K562 (cell line): ENCODE measurements at regions not wholly inside any gene's neighbourhood (a gene's known extent, or its start where the extent isn't known, plus 50 kb on each side); places are given as distances from the start of the nearest gene placed in this dataset.

Experiments
- ATAC-seq: fragments of 200-7000 bp; cut with Tn5 transposase; 3 replicates; pipeline ENCODE4 v1.9.1; 2020; ENCODE audit warnings: moderate library complexity
- BruUV-seq: library from RNA; stranded (reverse); fragments of 400-500 nt; replicated peaks from 2 replicates; lab custom pipeline; 2021; lab: Mats Ljungman, UMichigan
- CTCF ChIA-PET: fragments of 300-600 bp; formaldehyde crosslinking; extraction: SDS; loops from one replicate; lab custom pipeline; 2021; ENCODE audit warnings: low intra/inter-chr PET ratio; lab: Yijun Ruan, JAX
- POLR2A ChIA-PET: fragments of 300-600, 350-650 bp; sonication (Branson Sonifier 250); formaldehyde crosslinking; extraction: SDS; loops from one replicate; lab custom pipeline; 2021; ENCODE audit warnings: antibody characterized with exemption, inconsistent platforms; lab: Yijun Ruan, JAX
- DNase-seq, 4 experiments: peaks; one replicate each; pipeline versions ENCODE4 v3.0.0 to v3.0.0-alpha.2; 2011 to 2018; ENCODE audit warnings: low spot score in 3 of 4, mixed read lengths in 3 of 4; ENCODE audit errors: extremely low read depth in 1 of 4
- FAIRE-seq: peaks from 2 replicates; lab custom pipeline; 2011; peaks lifted over from hg19 to GRCh38; lab: Jason Lieb, UNC
- H2AFZ ChIP-seq: 2 replicates; pipeline ENCODE4 v1.6.0; 2011; ENCODE audit warnings: low read depth, low read length, control low read depth, inconsistent platforms
- H3K27ac ChIP-seq: fragments of 200-600 bp; 3 replicates; pipeline ENCODE4 v1.8.0; 2011; ENCODE audit warnings: low read depth, mild to moderate bottlenecking, control low read depth, inconsistent platforms, low read length, moderate library complexity, mixed read lengths; ENCODE audit errors: extremely low read depth
- H3K27me3 ChIP-seq, 2 experiments: fragments of 300-600 bp in 1 of 2; 2 replicates in 1 of 2; 3 replicates in 1 of 2; pipeline versions ENCODE4 v1.6.0 to v1.8.0; 2011; ENCODE audit warnings: inconsistent platforms in 2 of 2, low read length in 2 of 2, mild to moderate bottlenecking in 1 of 2, mixed read lengths in 1 of 2, moderate library complexity in 1 of 2; ENCODE audit not compliant: control insufficient read depth in 2 of 2, insufficient read depth in 2 of 2
- H3K36me3 ChIP-seq: fragments of 300-600 bp; 3 replicates; pipeline ENCODE4 v1.8.0; 2011; ENCODE audit warnings: mild to moderate bottlenecking, low read length, inconsistent platforms; ENCODE audit not compliant: control insufficient read depth, insufficient read depth
- H3K4me1 ChIP-seq, 2 experiments: fragments of 200-600 bp in 1 of 2; replicated peaks in 1 of 2; 2 replicates in 1 of 2; 3 replicates in 1 of 2; pipeline versions ENCODE4 v1.5.1 to v1.8.0; 2011; ENCODE audit warnings: inconsistent platforms in 2 of 2, low read length in 2 of 2, mild to moderate bottlenecking in 1 of 2, mixed read lengths in 1 of 2, moderate library complexity in 1 of 2; ENCODE audit not compliant: control insufficient read depth in 2 of 2, insufficient read depth in 2 of 2
- H3K4me2 ChIP-seq: 2 replicates; pipeline ENCODE4 v1.6.1; 2011; ENCODE audit warnings: low read length, control low read depth, inconsistent platforms, mixed read lengths; ENCODE audit not compliant: insufficient read depth
- H3K4me3 ChIP-seq: fragments of 200-600 bp; sonication (generic), shearing (Covaris generic); 2 replicates; pipeline ENCODE4 v1.5.1; 2016; ENCODE audit warnings: control low read depth, inconsistent platforms
- H3K79me2 ChIP-seq: fragments of 200-600 bp; 3 replicates; pipeline ENCODE4 v1.8.0; 2011; ENCODE audit warnings: low read length, inconsistent platforms; ENCODE audit not compliant: control insufficient read depth, insufficient read depth
- H3K9ac ChIP-seq, 2 experiments: 2 replicates each; pipeline versions ENCODE4 v1.6.0 to v1.6.1; 2011; ENCODE audit warnings: low read depth in 2 of 2, low read length in 2 of 2, control low read depth in 1 of 2, inconsistent platforms in 1 of 2, mild to moderate bottlenecking in 1 of 2, mixed read lengths in 1 of 2; ENCODE audit not compliant: insufficient read depth in 1 of 2
- H3K9me1 ChIP-seq: one replicate; pipeline ENCODE4 v1.6.0; 2011; ENCODE audit warnings: inconsistent platforms, mild to moderate bottlenecking, low read length, moderate library complexity; ENCODE audit not compliant: control insufficient read depth, insufficient read depth
- H3K9me3 ChIP-seq: replicated peaks from 2 replicates; pipeline ENCODE4 v1.5.1; 2011; ENCODE audit warnings: low read depth, low read length, inconsistent platforms; ENCODE audit not compliant: control insufficient read depth, insufficient read depth
- H4K20me1 ChIP-seq: replicated peaks from 2 replicates; pipeline ENCODE4 v1.6.1; 2011; ENCODE audit warnings: low read length, inconsistent platforms, mixed read lengths; ENCODE audit not compliant: control insufficient read depth, insufficient read depth
- ATF7 ChIP-seq: fragments of 450-650 bp; IDR thresholded peaks from 2 replicates; pipeline ENCODE4 v1.7.1; 2014; ENCODE audit warnings: mild to moderate bottlenecking, moderate library complexity
- MIER1 ChIP-seq: fragments of 450-650 bp; IDR thresholded peaks from 2 replicates; pipeline ENCODE4 v1.6.1; 2016; ENCODE audit warnings: antibody characterized with exemption, mild to moderate bottlenecking, low read depth
- MLX ChIP-seq, 2 experiments: fragments of 450-650 bp in 1 of 2; sonication (generic) in 1 of 2; formaldehyde crosslinking; conservative IDR thresholded peaks; 2 replicates each; pipeline versions ENCODE4 v1.4.0 to v1.8.1; 2020 to 2022; ENCODE audit warnings: mild to moderate bottlenecking in 1 of 2, missing genetic modification reagents in 1 of 2
- MTA3 ChIP-seq: fragments of 450-650 bp; formaldehyde crosslinking; IDR thresholded peaks from 2 replicates; pipeline ENCODE4 v1.6.1; 2017; ENCODE audit warnings: mild to moderate bottlenecking, borderline replicate concordance
- NFYB ChIP-seq: IDR thresholded peaks from 2 replicates; pipeline ENCODE4 v1.6.1; 2011; ENCODE audit warnings: mild to moderate bottlenecking, moderate library complexity; ENCODE audit not compliant: insufficient read length; ENCODE audit errors: extremely low read depth
- NR2C2 ChIP-seq, 2 experiments: fragments of 200-800 bp in 1 of 2; sonication (Bioruptor generic) in 1 of 2; sonication (generic) in 1 of 2; formaldehyde crosslinking in 1 of 2; IDR thresholded peaks; 2 replicates each; pipeline versions ENCODE4 v1.6.1 to v1.8.0; 2016 to 2022; ENCODE audit warnings: mild to moderate bottlenecking in 1 of 2, missing compliant biosample characterization in 1 of 2, missing genetic modification characterization in 1 of 2, missing genetic modification reagents in 1 of 2
- POU5F1 ChIP-seq: fragments of 150-350 bp; IDR thresholded peaks from 2 replicates; pipeline ENCODE4 v1.6.1; 2014; ENCODE audit warnings: borderline replicate concordance, low read length, low read depth, mild to moderate bottlenecking; ENCODE audit not compliant: partially characterized antibody
- RFX5 ChIP-seq: IDR thresholded peaks from 2 replicates; pipeline ENCODE4 v1.6.1; 2011; ENCODE audit warnings: low read depth, mild to moderate bottlenecking, improper control_type of control experiment, low read length
- SMARCA5 ChIP-seq: fragments of 450-650 bp; IDR thresholded peaks from 2 replicates; pipeline ENCODE4 v1.6.1; 2016
- ZEB2 ChIP-seq: fragments of 450-650 bp; IDR thresholded peaks from 2 replicates; pipeline ENCODE4 v1.6.1; 2016
- ZKSCAN3 ChIP-seq: fragments of 250-450 bp; sonication (Bioruptor Pico); IDR thresholded peaks from 2 replicates; pipeline ENCODE4 v1.4.0; 2020
- ZNF354B ChIP-seq: fragments of 250-450 bp; sonication (Bioruptor Pico); IDR thresholded peaks from 2 replicates; pipeline ENCODE4 v1.4.0; 2020
- ZNF507 ChIP-seq: conservative IDR thresholded peaks from 2 replicates; pipeline ENCODE4 v1.6.1; 2017; ENCODE audit warnings: missing genetic modification characterization, missing compliant biosample characterization
- ZNF766 ChIP-seq: fragments of 200-800 bp; sonication (Bioruptor generic); conservative IDR thresholded peaks from 2 replicates; pipeline ENCODE4 v1.6.1; 2016; ENCODE audit warnings: missing genetic modification characterization, missing compliant biosample characterization
- ZSCAN32 ChIP-seq: fragments of 450-650 bp; formaldehyde crosslinking; IDR thresholded peaks from 2 replicates; pipeline ENCODE4 v1.4.0; 2020; ENCODE audit warnings: mild to moderate bottlenecking, moderate library complexity
- WGBS: fragments of 100-300 bp; shearing (Covaris generic); methylation state at CpG from one replicate; pipeline ENCODE4 v1.1.6; 2016; ENCODE audit warnings: low coverage, mixed read lengths; ENCODE audit not compliant: insufficient coverage; ENCODE audit errors: missing lambda C conversion rate; 5-methylcytosine and 5-hydroxymethylcytosine counted together
- in situ Hi-C: fragments of 300-500 bp; cut with MboI; formaldehyde crosslinking; loops from 4 replicates; pipeline ENCODE4 v1.15.0; 2018; ENCODE audit warnings: inconsistent platforms, mixed read lengths
- intact Hi-C: fragments of 100-400 bp; cut with micrococcal nuclease; formaldehyde crosslinking; loops from 2 replicates; pipeline ENCODE4 v1.14.2; 2022
- TF ChIP-seq, protein P1 (sequence below): fragments of 250-450 bp; sonication (Bioruptor Pico); IDR thresholded peaks from 2 replicates; pipeline ENCODE4 v1.8.0; 2021; ENCODE audit warnings: moderate library complexity, mild to moderate bottlenecking, inconsistent platforms

DNA sequence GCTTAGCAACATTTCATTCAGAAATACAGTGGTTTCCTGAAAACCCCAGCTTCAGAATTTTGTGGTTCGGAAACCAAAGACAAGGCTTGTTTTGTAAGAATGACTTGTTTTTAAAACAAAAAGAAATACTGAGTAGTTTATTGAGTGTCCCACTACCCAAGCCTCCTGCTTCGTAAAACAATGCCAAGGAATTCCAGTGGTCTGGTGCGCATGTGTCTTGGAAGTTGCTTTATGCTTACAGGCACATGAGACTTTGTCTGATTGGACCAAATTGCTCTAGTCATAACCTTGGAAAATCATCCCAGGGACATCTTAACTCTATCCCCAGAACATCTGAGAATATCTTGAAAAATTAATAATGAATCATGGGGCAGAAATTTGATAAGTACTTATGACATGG is 77.1 kb upstream of the FST start:
- Histone ChIP-seq H3K4me1 (no peaks in the 10 kb centered on the region), H3K27ac (no peak overlapping the region), H3K9me1 (no peaks in the 10 kb centered on the region), H3K9me3 (no peaks in the 10 kb centered on the region), H4K20me1 (no peaks in the 10 kb centered on the region), H3K4me3 (no peak overlapping the region), H3K9ac (no peak overlapping the region), H3K36me3 (no peaks in the 10 kb centered on the region), H3K79me2 (no peaks in the 10 kb centered on the region), H2AFZ (no peak overlapping the region), H3K4me2 (no peak overlapping the region), H3K27me3 (peaks cover 0 to 3% of the 10 kb centered on the region in 2 experiments; a peak in 1 of 5 replicates)
- no peak for FAIRE-seq
- intact Hi-C loops (no loop called here), in situ Hi-C loops (no loop called here)
- no TSS peak for BruUV-seq
- no peak for DNase-seq
- POLR2A ChIA-PET = no interaction called here
- no peak for ATAC-seq
- TF ChIP-seq ZSCAN32 (CRISPR knock-in tag) = no peak
- 2% methylated on average over 3 of the region's 3 CpGs for WGBS
- CTCF ChIA-PET = no interaction called here

DNA sequence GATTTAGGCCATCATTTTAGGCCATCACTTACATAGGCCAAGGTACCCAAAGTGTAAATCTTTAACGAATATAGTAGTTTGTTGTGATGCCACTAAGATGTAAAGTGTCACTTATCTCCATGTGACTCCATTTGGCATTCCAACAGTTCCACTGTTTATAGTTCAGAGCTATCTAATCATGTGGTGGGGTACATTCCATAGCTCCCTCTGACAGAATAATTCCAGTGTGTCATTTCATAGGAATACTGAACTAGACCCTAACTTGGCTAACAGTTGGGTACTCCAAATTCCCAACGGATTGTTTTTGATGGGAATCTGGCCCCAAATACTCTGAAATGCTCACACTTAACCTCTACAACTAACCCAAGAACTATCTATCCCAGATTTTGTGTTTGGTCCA is 76.7 kb upstream of the FST start:
- no peaks in the 10 kb centered on the region for H3K79me2 ChIP-seq
- 3% methylated on average over 2 of the region's 2 CpGs for WGBS
- H2AFZ ChIP-seq = no peak overlapping the region
- CTCF ChIA-PET = no interaction called here
- no peaks in the 10 kb centered on the region for H3K9me1 ChIP-seq
- no peak overlapping the region for H3K9ac ChIP-seq
- H3K4me2 ChIP-seq = no peak overlapping the region
- no peaks in the 10 kb centered on the region for H4K20me1 ChIP-seq
- no peaks in the 10 kb centered on the region for H3K36me3 ChIP-seq
- POLR2A ChIA-PET = no interaction called here
- in situ Hi-C loops (no loop called here), intact Hi-C loops (no loop called here)
- no peak overlapping the region for H3K27ac ChIP-seq
- no TSS peak for BruUV-seq
- FAIRE-seq (no peak), DNase-seq (no peak), ATAC-seq (no peak)
- no peaks in the 10 kb centered on the region for H3K9me3 ChIP-seq
- no peak overlapping the region for H3K4me3 ChIP-seq
- no peak for TF ChIP-seq SMARCA5
- no peak for TF ChIP-seq RFX5
- TF ChIP-seq, protein P1, sequence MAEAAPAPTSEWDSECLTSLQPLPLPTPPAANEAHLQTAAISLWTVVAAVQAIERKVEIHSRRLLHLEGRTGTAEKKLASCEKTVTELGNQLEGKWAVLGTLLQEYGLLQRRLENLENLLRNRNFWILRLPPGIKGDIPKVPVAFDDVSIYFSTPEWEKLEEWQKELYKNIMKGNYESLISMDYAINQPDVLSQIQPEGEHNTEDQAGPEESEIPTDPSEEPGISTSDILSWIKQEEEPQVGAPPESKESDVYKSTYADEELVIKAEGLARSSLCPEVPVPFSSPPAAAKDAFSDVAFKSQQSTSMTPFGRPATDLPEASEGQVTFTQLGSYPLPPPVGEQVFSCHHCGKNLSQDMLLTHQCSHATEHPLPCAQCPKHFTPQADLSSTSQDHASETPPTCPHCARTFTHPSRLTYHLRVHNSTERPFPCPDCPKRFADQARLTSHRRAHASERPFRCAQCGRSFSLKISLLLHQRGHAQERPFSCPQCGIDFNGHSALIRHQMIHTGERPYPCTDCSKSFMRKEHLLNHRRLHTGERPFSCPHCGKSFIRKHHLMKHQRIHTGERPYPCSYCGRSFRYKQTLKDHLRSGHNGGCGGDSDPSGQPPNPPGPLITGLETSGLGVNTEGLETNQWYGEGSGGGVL = no peak
- TF ChIP-seq NFYB = no peak
- no peak for TF ChIP-seq ZNF354B
- no peak for TF ChIP-seq NR2C2 (CRISPR knock-in tag; IDR thresholded peaks at IDR 0.05)
- no peak for TF ChIP-seq NR2C2 (tag; IDR thresholded peaks at IDR 0.05)
- no peak for TF ChIP-seq ATF7
- TF ChIP-seq MIER1 = no peak
- TF ChIP-seq MTA3 = no peak
- TF ChIP-seq POU5F1 = no peak
- no peak for TF ChIP-seq ZKSCAN3 (CRISPR knock-in tag)
- no peak for TF ChIP-seq ZEB2
- no peak for TF ChIP-seq ZNF507 (tag)
- TF ChIP-seq MLX (CRISPR knock-in tag; conservative IDR thresholded peaks at IDR 0.05) = no peak
- TF ChIP-seq ZNF766 (CRISPR knock-in tag) = no peak
- no peaks in the 10 kb centered on the region for H3K4me1 ChIP-seq
- H3K27me3 ChIP-seq = peaks cover 0 to 6% of the 10 kb centered on the region in 2 experiments; a peak in 3 of 5 replicates
